Kidney (tissue), 13 donors: ENCODE measurements at regions not wholly inside any gene's neighbourhood (a gene's known extent, or its start where the extent isn't known, plus 50 kb on each side); places are given as distances from the start of the nearest gene placed in this dataset.

ENCODE experiments used
- DNase-seq, 5 donors: peaks; one replicate each; pipeline ENCODE4 v3.0.0-alpha.2; 2013 to 2020
- FAIRE-seq: peaks from 2 replicates; lab custom pipeline; 2012; peaks lifted over from hg19 to GRCh38; lab: Jason Lieb, UNC
- H3K27ac ChIP-seq, 2 donors: one replicate each; pipeline ENCODE4 v1.7.0; 2013; ENCODE audit warnings: low read depth in 2 of 2, low read length in 2 of 2, inconsistent platforms in 1 of 2
- H3K27me3 ChIP-seq: one replicate; pipeline ENCODE4 v1.7.1; 2013; ENCODE audit warnings: low read length, inconsistent platforms; ENCODE audit not compliant: control insufficient read depth, insufficient read depth
- H3K36me3 ChIP-seq, 3 donors: one replicate each; pipeline versions ENCODE4 v1.7.0 to v1.7.1; 2013; ENCODE audit warnings: low read length in 3 of 3, control low read depth in 1 of 3, inconsistent platforms in 1 of 3; ENCODE audit not compliant: insufficient read depth in 3 of 3, control insufficient read depth in 2 of 3
- H3K4me1 ChIP-seq, 3 donors: one replicate each; pipeline versions ENCODE4 v1.7.0 to v1.7.1; 2013; ENCODE audit warnings: low read length in 3 of 3, inconsistent platforms in 1 of 3, low read depth in 1 of 3; ENCODE audit not compliant: control insufficient read depth in 2 of 3, insufficient read depth in 2 of 3
- H3K4me3 ChIP-seq, 3 donors: one replicate each; pipeline versions ENCODE4 v1.7.0 to v1.8.1; 2013; ENCODE audit warnings: low read length in 3 of 3, control low read depth in 1 of 3, inconsistent platforms in 1 of 3
- H3K9ac ChIP-seq, 3 donors: one replicate each; pipeline versions ENCODE4 v1.7.0 to v1.7.1; 2013; ENCODE audit warnings: low read length in 3 of 3, control low read depth in 1 of 3, inconsistent platforms in 1 of 3
- H3K9me3 ChIP-seq, 3 donors: one replicate each; pipeline versions ENCODE4 v1.7.0 to v1.7.1; 2013; ENCODE audit warnings: low read length in 3 of 3, control low read depth in 1 of 3, inconsistent platforms in 1 of 3; ENCODE audit not compliant: control insufficient read depth in 2 of 3, insufficient read depth in 1 of 3
- intact Hi-C: fragments of 100-400 bp; cut with DNase I; formaldehyde crosslinking; loops from one replicate; pipeline ENCODE4 v1.11.1; 2022
- TF ChIP-seq, protein P1 (sequence below): IDR thresholded peaks from 3 replicates; pipeline ENCODE4 v1.5.1; 2012; ENCODE audit warnings: mild to moderate bottlenecking, moderate library complexity, borderline replicate concordance; ENCODE audit not compliant: insufficient read depth; ENCODE audit errors: extremely low read depth
- donor health status: control.
- donor health status: control.
- donor health status: control.
- donor health status: control.
- donor health status: control.
- donor health status: DM: yes; HTN: yes; CAD: no.
- donor health status: Normal renal cell carcinoma (clear cell type).

DNA sequence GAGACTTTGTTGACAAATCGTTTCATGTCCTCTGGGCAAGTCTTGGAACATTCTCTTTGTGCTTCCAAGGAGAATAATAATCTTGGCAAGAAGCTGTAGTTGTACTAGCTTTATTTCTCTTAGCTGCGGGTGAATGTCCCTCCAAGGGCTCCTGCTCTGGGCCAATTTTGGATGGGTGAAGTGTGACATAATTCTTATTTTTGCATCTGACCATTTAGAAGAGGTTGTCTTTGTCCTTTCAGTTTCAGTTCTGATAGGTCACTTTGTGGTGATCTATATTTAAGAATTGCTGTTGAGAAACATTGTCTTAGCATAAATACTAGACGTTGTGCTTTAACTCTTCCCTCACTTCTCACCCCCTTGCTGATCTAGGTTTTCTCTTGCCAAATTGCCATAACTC, 164.8 kb upstream of the RORA start:
- H3K9ac ChIP-seq = no peak overlapping the region
- no peak overlapping the region for H3K4me3 ChIP-seq
- no peak overlapping the region for H3K27ac ChIP-seq
- TF ChIP-seq, protein P1, sequence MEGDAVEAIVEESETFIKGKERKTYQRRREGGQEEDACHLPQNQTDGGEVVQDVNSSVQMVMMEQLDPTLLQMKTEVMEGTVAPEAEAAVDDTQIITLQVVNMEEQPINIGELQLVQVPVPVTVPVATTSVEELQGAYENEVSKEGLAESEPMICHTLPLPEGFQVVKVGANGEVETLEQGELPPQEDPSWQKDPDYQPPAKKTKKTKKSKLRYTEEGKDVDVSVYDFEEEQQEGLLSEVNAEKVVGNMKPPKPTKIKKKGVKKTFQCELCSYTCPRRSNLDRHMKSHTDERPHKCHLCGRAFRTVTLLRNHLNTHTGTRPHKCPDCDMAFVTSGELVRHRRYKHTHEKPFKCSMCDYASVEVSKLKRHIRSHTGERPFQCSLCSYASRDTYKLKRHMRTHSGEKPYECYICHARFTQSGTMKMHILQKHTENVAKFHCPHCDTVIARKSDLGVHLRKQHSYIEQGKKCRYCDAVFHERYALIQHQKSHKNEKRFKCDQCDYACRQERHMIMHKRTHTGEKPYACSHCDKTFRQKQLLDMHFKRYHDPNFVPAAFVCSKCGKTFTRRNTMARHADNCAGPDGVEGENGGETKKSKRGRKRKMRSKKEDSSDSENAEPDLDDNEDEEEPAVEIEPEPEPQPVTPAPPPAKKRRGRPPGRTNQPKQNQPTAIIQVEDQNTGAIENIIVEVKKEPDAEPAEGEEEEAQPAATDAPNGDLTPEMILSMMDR = no peak
- no peaks in the 10 kb centered on the region for H3K36me3 ChIP-seq
- H3K9me3 ChIP-seq = no peaks in the 10 kb centered on the region
- intact Hi-C loops = no loop called here
- no peaks in the 10 kb centered on the region for H3K27me3 ChIP-seq
- FAIRE-seq (no peak), DNase-seq (no peak)
- H3K4me1 ChIP-seq = no peaks in the 10 kb centered on the region

DNA sequence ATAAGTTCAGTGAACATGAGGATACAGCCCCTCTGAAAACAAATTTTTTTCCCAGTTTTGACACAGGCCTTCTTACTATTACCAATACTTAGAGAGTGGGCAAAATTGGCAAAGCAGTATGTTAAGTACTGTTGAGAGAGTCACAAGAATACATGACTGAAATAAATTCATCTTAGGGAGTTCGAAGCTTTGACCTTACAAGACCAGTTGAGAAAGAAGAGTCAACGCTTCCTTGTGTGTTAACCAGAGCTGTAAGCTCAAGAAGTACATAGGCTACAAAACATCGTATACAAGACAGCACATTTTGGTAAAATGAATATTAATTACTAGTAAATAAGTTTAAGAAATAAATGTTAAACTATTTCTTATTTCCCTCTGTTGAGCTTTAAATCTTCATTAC, 164.4 kb upstream of the RORA start:
- intact Hi-C loops = no loop called here
- no peaks in the 10 kb centered on the region for H3K9me3 ChIP-seq
- H3K9ac ChIP-seq = no peak overlapping the region
- no peak overlapping the region for H3K4me3 ChIP-seq
- no peak for FAIRE-seq
- no peak for DNase-seq
- no peaks in the 10 kb centered on the region for H3K27me3 ChIP-seq
- TF ChIP-seq, protein P1 = no peak
- no peaks in the 10 kb centered on the region for H3K4me1 ChIP-seq
- no peaks in the 10 kb centered on the region for H3K36me3 ChIP-seq
- H3K27ac ChIP-seq = no peak overlapping the region

DNA sequence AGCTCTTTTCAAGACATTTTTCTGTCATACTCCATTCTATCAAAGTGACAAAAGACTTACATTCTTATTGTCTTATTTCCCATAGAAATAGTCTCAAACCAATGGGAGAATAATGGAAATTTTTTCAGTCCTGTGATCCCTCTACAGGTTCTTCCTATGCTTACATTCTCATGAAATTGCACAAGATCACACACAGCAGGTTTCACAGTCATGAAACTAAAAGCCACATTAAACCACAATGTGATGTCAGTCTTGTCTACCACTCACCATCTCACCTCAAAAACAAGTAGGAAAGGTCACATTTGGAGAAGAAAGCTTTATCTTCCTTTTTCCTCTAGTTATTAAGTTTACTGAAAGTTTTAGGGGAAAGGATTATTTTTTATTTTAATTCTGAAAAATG, 161.0 kb upstream of the RORA start:
- TF ChIP-seq, protein P1 = no peak
- intact Hi-C loops = no loop called here
- Histone ChIP-seq H3K9ac (no peak overlapping the region), H3K9me3 (no peaks in the 10 kb centered on the region), H3K4me3 (no peak overlapping the region), H3K27me3 (no peaks in the 10 kb centered on the region), H3K36me3 (no peaks in the 10 kb centered on the region), H3K27ac (no peak overlapping the region), H3K4me1 (no peaks in the 10 kb centered on the region)
- DNase-seq (no peak), FAIRE-seq (no peak)

DNA sequence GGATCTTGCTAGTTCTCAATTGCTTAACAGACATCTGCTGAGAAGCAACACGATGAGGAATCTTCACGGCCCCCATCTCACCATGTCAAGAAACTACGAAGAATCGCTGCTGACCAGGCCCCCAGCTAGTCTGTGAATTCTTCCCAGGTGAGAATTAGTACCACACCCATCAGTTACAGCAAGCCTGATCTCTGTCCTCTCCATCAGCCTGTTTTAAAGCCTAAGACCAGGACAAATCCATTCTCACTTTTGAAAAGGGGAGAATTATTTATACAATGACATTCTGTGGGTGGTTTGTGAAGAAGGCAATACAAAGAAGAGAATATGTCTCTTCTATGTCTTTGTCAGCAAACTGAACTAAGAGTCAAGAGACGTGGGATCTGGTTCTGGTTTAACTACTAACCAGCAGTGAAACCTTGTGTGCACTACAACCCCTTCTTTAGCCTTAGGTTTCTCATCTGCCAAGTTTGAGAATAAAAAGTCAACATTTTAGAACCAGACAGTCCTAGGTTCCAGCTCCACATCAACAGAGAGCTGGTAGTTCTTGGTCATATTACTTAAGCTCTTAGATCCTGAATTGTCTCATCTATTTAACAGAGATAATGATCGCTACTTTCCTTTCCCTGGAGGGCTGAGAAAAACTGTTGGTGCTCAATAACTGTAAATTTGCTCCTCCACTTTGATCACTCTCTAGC, 160.4 kb upstream of the RORA start:
- H3K9me3 ChIP-seq = no peaks in the 10 kb centered on the region
- no peak for FAIRE-seq

More for the DNA sequence above, 160.4 kb upstream of the RORA start:
- Histone ChIP-seq H3K4me1 (no peaks in the 10 kb centered on the region), H3K27ac (no peak overlapping the region), H3K36me3 (no peaks in the 10 kb centered on the region), H3K4me3 (no peak overlapping the region), H3K9ac (no peak overlapping the region), H3K27me3 (no peaks in the 10 kb centered on the region)
- DNase-seq = no peak
- TF ChIP-seq, protein P1 = no peak
- intact Hi-C loops = no loop called here
